ENCODE measurements at regions not wholly inside any gene's neighbourhood (a gene's known extent, or its start where the extent isn't known, plus 50 kb on each side); places are given as distances from the start of the nearest gene placed in this dataset.

DNA sequence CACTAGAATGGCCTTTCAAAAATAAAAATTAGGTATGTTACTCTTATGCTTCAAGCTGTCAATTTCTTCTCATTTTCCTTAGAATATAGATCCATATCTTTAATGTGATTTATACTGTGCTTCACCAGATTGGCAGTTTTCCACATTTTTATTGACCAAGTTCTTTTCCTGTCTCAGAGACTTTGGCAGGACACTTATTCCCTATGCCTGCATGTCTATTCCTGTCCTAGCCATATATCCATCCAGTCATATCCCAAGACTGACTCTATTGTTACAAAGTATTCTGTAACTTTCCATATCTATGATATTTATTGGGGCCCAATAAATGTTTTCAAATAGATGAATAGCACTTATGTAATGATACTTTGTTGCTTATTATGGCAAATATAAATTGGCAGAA, 450.7 kb downstream of the GASK1B start:
- no peak for TF ChIP-seq CTCF (IDR thresholded peaks at IDR 0.05)
- TF ChIP-seq POLR2A (IDR thresholded peaks at IDR 0.05) = no peak

Data from esophagus squamous epithelium (tissue), 4 donors.